Keratinocyte (primary cell): ENCODE measurements at regions not wholly inside any gene's neighbourhood (a gene's known extent, or its start where the extent isn't known, plus 50 kb on each side); places are given as distances from the start of the nearest gene placed in this dataset.

Experiments used
- DNase-seq: peaks from one replicate; pipeline ENCODE4 v3.0.0-alpha.2; 2011; ENCODE audit warnings: low read depth, missing footprints, low spot score
- FAIRE-seq: peaks from 2 replicates; lab custom pipeline; 2011; peaks lifted over from hg19 to GRCh38; lab: Jason Lieb, UNC
- H2AFZ ChIP-seq: 2 replicates; pipeline ENCODE4 v1.6.0; 2012; ENCODE audit warnings: low read length, control low read depth, inconsistent platforms; ENCODE audit not compliant: control insufficient read depth
- H3K27ac ChIP-seq: 2 replicates; pipeline ENCODE4 v1.5.1; 2011; ENCODE audit warnings: low read length; ENCODE audit not compliant: control insufficient read depth, insufficient read depth
- H3K27me3 ChIP-seq: 3 replicates; pipeline ENCODE4 v1.6.0; 2011; ENCODE audit warnings: low read length; ENCODE audit not compliant: control insufficient read depth, insufficient read depth; ENCODE audit errors: extremely low read depth
- H3K36me3 ChIP-seq, 2 experiments: 2 replicates in 1 of 2; 3 replicates in 1 of 2; pipeline ENCODE4 v1.5.1; 2011; ENCODE audit warnings: low read length in 2 of 2, mild to moderate bottlenecking in 1 of 2; ENCODE audit not compliant: control insufficient read depth in 2 of 2, insufficient read depth in 2 of 2; ENCODE audit errors: extremely low read depth in 1 of 2
- H3K4me1 ChIP-seq: 3 replicates; pipeline ENCODE4 v1.5.1; 2011; ENCODE audit warnings: low read length; ENCODE audit not compliant: control insufficient read depth, insufficient read depth; ENCODE audit errors: extremely low read depth
- H3K4me2 ChIP-seq: 3 replicates; pipeline ENCODE4 v1.6.0; 2011; ENCODE audit warnings: low read depth, low read length; ENCODE audit not compliant: control insufficient read depth, insufficient read depth; ENCODE audit errors: extremely low read depth
- H3K4me3 ChIP-seq, 3 experiments: fragments of 200-600 bp in 1 of 3; sonication (generic) in 1 of 3; 2 replicates in 2 of 3; 3 replicates in 1 of 3; pipeline ENCODE4 v1.5.1; 2011 to 2016; ENCODE audit warnings: low read length in 3 of 3, mild to moderate bottlenecking in 3 of 3, control low read depth in 2 of 3, inconsistent platforms in 1 of 3, low read depth in 1 of 3, mixed read lengths in 1 of 3, mixed run types in 1 of 3, moderate library complexity in 1 of 3; ENCODE audit not compliant: control insufficient read depth in 2 of 3, insufficient read depth in 2 of 3; ENCODE audit errors: extremely low read depth in 1 of 3
- H3K79me2 ChIP-seq: 2 replicates; pipeline ENCODE4 v1.6.0; 2012; ENCODE audit warnings: low read length; ENCODE audit not compliant: control insufficient read depth, insufficient read depth
- H3K9ac ChIP-seq: 3 replicates; pipeline ENCODE4 v1.6.0; 2011; ENCODE audit warnings: low read length; ENCODE audit not compliant: control insufficient read depth, insufficient read depth; ENCODE audit errors: extremely low read depth
- H3K9me1 ChIP-seq: 3 replicates; pipeline ENCODE4 v1.6.0; 2011; ENCODE audit warnings: low read length; ENCODE audit not compliant: control insufficient read depth, insufficient read depth; ENCODE audit errors: extremely low read depth
- H3K9me3 ChIP-seq: 2 replicates; pipeline ENCODE4 v1.5.1; 2012; ENCODE audit warnings: low read depth, low read length; ENCODE audit not compliant: control insufficient read depth
- H4K20me1 ChIP-seq: 3 replicates; pipeline ENCODE4 v1.6.0; 2011; ENCODE audit warnings: low read length; ENCODE audit not compliant: control insufficient read depth, insufficient read depth; ENCODE audit errors: extremely low read depth
- CTCF ChIP-seq, 3 experiments: IDR thresholded peaks in 1 of 3; conservative IDR thresholded peaks in 1 of 3; optimal IDR thresholded peaks in 1 of 3; 2 replicates in 2 of 3; 3 replicates in 1 of 3; pipeline versions ENCODE3 to v1.5.1; 2011; ENCODE audit warnings: low read length in 3 of 3, mild to moderate bottlenecking in 3 of 3, moderate library complexity in 2 of 3, control low read depth in 1 of 3, inconsistent platforms in 1 of 3; ENCODE audit not compliant: insufficient read depth in 2 of 3; ENCODE audit errors: extremely low read depth in 1 of 3
- EZH2 ChIP-seq: IDR thresholded peaks from one replicate; pipeline ENCODE4 v1.6.1; 2012; ENCODE audit warnings: inconsistent platforms, mild to moderate bottlenecking, low read length, moderate library complexity
- dilution Hi-C: fragments of 300-500 bp; cut with MboI; formaldehyde crosslinking; loops from one replicate; pipeline ENCODE4 v1.7.0; 2020; ENCODE audit warnings: low sequenced_read_pairs; ENCODE audit not compliant: extremely low pct_ligation_motif_present

GRCh38 chr6:63516186-63516944 lies 55.9 kb upstream of the LOC128125822 start:
- FAIRE-seq (no peak), DNase-seq (no peak)
- TF ChIP-seq EZH2 (no peak), CTCF (optimal IDR thresholded peaks at IDR 0.05 in 1 of 3, IDR thresholded peaks at IDR 0.05 in 1 of 3, conservative IDR thresholded peaks at IDR 0.05 in 1 of 3; ENCODE audit: extremely low read depth in 1 of 3, insufficient read depth in 2 of 3, low read length in 3 of 3) (no peak)
- Histone ChIP-seq H3K36me3 (no peaks in the 10 kb centered on the region), H3K9me3 (no peaks in the 10 kb centered on the region), H3K27ac (no peak overlapping the region), H3K9me1 (no peaks in the 10 kb centered on the region), H3K9ac (no peak overlapping the region), H3K4me3 (no peak overlapping the region), H2AFZ (no peak overlapping the region), H3K4me2 (no peak overlapping the region), H4K20me1 (no peaks in the 10 kb centered on the region), H3K79me2 (no peaks in the 10 kb centered on the region), H3K27me3 (no peaks in the 10 kb centered on the region), H3K4me1 (peaks cover 8% of the 10 kb centered on the region)
- dilution Hi-C loops = no loop called here

- H3K36me3 ChIP-seq = no peaks in the 10 kb centered on the region
- no peak overlapping the region for H3K4me3 ChIP-seq
- no peak overlapping the region for H2AFZ ChIP-seq
- TF ChIP-seq CTCF (optimal IDR thresholded peaks at IDR 0.05 in 1 of 3, IDR thresholded peaks at IDR 0.05 in 1 of 3, conservative IDR thresholded peaks at IDR 0.05 in 1 of 3; ENCODE audit: extremely low read depth in 1 of 3, insufficient read depth in 2 of 3, low read length in 3 of 3) (no peak), EZH2 (no peak)
- no peaks in the 10 kb centered on the region for H3K79me2 ChIP-seq
- no peaks in the 10 kb centered on the region for H4K20me1 ChIP-seq
- no peaks in the 10 kb centered on the region for H3K9me1 ChIP-seq
- H3K4me2 ChIP-seq = no peak overlapping the region
- H3K9ac ChIP-seq = no peak overlapping the region
- no peaks in the 10 kb centered on the region for H3K9me3 ChIP-seq
- DNase-seq (no peak), FAIRE-seq (no peak)
- no peak overlapping the region for H3K27ac ChIP-seq
- no peaks in the 10 kb centered on the region for H3K27me3 ChIP-seq
- peaks cover 8% of the 10 kb centered on the region for H3K4me1 ChIP-seq
- dilution Hi-C loops = no loop called here
Measured at GRCh38 chr6:63517221-63517620, 55.1 kb upstream of the LOC128125822 start.
